ENCODE measurements at regions not wholly inside any gene's neighbourhood (a gene's known extent, or its start where the extent isn't known, plus 50 kb on each side); places are given as distances from the start of the nearest gene placed in this dataset.

- TF ChIP-seq CTCF (IDR thresholded peaks at IDR 0.05) (no peak), POLR2A (IDR thresholded peaks at IDR 0.05) (no peak)
These were observed 143.7 kb upstream of the HTR1E start for GRCh38 chr6:86793649-86794048.
